HG02840 (cell line): ENCODE measurements at regions not wholly inside any gene's neighbourhood (a gene's known extent, or its start where the extent isn't known, plus 50 kb on each side); places are given as distances from the start of the nearest gene placed in this dataset.
"Not testable (repeated sequence)": the region's sequence is repeated elsewhere in the genome, so short reads cannot be mapped to it uniquely, and the experiment has no call there.

ENCODE experiments used
- ATAC-seq: cut with Tn5 transposase; IDR thresholded peaks from one replicate; pipeline ENCODE4 v1.9.1; 2021; ENCODE audit warnings: mild to moderate bottlenecking, moderate library complexity, moderate number of reproducible peaks; ENCODE audit not compliant: unreplicated experiment, low FRiP score

- no peak for ATAC-seq
Measured at GRCh38 chr17:64732336-64733006, 70.4 kb upstream of the SMURF2 start.

DNA sequence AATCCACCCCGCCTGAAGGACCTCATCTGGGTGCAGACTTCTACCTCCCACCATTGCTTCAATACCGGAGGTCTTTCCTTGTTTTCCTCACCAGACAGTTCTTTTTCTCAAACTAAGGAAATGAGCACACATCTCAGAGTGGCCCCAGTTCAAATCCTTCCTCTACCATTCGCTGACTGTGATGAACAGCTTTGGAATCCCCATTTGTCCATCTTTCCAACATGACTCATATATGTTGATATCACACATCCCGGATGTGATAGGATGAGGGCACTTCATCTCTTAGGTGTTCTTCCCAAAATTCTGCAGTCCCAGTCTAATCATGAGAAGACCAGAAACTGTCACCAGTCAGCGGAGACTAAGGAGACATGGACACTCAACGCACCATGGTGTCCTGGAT is 67.9 kb upstream of the SMURF2 start:
- not testable (repeated sequence) for ATAC-seq

DNA sequence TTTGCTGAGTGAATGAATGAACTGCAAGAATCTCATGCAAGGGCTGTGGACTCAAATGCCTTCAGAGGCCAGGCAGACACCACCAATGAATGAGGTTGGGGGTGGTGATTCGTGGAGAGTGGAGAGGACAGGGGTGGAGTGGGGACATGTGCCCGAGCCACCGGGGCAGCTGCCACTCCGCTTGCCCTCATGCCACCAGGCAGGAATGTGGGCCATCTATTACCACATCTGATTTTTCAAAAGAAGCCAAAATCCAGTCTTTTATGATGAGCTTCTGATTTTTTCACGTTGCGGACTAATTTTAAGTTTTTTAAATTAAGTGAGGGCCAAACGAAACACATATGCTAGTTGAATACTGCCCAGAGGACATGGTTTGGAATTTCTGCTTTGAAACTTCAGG is 67.1 kb upstream of the SMURF2 start:
- ATAC-seq: no peak

DNA sequence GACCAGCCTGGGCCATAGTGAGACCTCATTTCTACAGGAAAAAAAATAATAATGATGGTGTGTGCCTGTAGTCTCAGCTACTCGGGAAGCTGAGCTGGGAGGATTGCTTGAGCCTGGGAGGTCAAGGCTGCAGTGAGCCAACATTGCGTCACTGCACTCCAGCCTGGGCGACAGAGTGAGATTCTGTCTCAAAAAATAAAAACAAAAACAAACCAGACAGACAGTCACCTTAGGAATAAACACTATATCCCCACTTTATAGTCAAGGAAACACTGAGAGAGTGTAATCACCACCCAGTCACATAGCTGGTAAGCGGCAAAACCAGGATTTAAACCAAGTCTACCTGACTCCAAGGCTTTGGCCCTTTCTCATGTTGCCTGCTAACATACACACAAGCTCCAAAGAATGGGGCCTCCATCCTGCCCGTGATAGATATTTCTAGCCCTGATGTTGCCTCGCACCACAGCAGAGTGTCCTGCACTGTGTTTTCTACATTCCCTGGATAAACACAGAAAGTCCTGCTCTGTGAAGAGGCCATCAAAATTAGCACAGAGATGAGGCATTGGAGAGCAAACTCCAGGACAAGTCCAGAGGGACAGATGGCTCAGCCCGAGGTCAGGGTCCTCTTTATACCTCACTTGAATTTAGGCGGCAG is 66.1 kb upstream of the SMURF2 start:
- ATAC-seq: no peak

DNA sequence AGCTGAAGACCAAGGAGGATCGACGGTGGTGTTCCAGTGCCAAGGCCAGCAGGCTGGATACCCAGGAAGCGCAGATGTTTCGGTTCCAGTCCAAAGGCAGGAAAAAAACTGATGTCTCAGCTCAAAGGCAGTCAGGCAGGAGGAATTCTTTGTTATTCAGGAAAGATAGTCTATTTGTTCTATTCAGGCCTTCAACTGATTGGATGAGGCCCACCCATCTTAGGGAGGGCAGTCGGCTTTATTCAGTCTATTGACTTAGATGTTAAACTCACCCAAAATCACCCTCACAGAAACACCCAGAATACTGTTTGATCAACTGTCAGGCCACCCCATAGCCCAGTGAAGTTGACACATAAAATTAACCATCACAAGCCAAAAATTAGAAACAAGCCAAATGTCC is 63.9 kb upstream of the SMURF2 start:
- ATAC-seq: not testable (repeated sequence)

- ATAC-seq: not testable (repeated sequence)
Measured at GRCh38 chr17:64724246-64724645, 62.1 kb upstream of the SMURF2 start.

- ATAC-seq: no peak
Measured at GRCh38 chr17:64723781-64724180, 61.7 kb upstream of the SMURF2 start.

DNA sequence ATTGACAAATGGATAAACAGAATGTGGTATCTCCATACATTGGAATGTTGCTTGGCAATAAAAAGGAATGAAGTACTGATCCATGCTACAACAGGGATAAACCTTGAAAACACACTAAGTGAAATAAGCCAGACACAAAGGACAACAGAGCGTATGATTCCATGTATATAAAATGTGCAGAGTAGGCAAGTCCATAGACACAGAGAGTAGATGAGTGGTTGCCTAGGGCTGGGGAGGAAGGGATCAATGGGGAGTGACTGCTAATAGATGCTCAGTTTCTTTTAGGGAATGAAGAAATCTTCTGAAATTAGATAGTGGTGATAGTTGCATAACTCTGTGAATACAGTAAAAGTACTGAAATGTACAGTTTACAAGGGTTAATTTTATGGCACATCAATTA is 59.4 kb upstream of the SMURF2 start:
- not testable (repeated sequence) for ATAC-seq

- not testable (repeated sequence) for ATAC-seq
Measured at GRCh38 chr17:64720253-64720652, 58.1 kb upstream of the SMURF2 start.

- ATAC-seq: not testable (repeated sequence)
Measured at GRCh38 chr17:64719517-64719916, 57.4 kb upstream of the SMURF2 start.

GRCh38 chr17:64718816-64719215 is 56.7 kb upstream of the SMURF2 start:
- ATAC-seq: not testable (repeated sequence)

GRCh38 chr17:64718058-64718457 is 56.0 kb upstream of the SMURF2 start:
- ATAC-seq: no peak

GRCh38 chr17:64716496-64716895 is 54.4 kb upstream of the SMURF2 start:
- not testable (repeated sequence) for ATAC-seq

GRCh38 chr17:64713786-64714185 is 51.7 kb upstream of the SMURF2 start:
- not testable (repeated sequence) for ATAC-seq

- ATAC-seq: not testable (repeated sequence)
Measured at GRCh38 chr17:64712557-64713351, 50.6 kb upstream of the SMURF2 start.
